GM21390 (cell line): ENCODE measurements at regions not wholly inside any gene's neighbourhood (a gene's known extent, or its start where the extent isn't known, plus 50 kb on each side); places are given as distances from the start of the nearest gene placed in this dataset.

Source experiments
- ATAC-seq: cut with Tn5 transposase; IDR thresholded peaks from one replicate; pipeline ENCODE4 v1.9.1; 2021; ENCODE audit not compliant: unreplicated experiment

DNA sequence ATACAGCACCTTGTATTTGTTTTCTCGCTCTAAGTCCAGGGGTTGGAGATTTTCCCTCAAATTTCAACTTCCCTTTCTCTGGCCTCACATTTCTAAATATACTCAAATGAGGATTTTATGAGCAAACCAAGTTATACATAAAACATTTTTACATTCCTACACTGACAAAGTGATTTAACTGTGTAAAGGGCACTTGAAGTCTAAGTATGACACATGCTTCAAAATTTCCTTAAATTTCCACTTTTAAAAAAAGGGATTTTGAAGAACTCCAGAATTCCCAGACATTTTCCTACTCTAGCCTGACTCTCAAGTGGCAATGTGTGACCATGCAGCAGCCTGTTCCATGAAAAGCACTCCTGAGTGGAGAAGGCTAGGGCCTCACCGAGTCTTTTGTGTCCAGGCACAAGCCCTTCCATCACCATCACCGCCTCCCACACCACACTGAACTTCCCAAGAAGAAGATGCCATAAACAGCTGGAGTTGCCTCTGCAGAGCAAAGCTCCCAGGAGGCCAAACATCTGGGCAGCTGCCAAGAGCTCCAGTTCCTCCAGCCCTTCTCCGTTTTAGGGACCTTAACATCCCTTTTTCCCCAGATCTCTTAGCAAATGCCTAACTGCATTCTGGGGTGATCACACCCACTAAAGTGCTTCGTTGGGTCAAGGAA, 68.9 kb downstream of the NCR2 start:
- ATAC-seq = no peak

DNA sequence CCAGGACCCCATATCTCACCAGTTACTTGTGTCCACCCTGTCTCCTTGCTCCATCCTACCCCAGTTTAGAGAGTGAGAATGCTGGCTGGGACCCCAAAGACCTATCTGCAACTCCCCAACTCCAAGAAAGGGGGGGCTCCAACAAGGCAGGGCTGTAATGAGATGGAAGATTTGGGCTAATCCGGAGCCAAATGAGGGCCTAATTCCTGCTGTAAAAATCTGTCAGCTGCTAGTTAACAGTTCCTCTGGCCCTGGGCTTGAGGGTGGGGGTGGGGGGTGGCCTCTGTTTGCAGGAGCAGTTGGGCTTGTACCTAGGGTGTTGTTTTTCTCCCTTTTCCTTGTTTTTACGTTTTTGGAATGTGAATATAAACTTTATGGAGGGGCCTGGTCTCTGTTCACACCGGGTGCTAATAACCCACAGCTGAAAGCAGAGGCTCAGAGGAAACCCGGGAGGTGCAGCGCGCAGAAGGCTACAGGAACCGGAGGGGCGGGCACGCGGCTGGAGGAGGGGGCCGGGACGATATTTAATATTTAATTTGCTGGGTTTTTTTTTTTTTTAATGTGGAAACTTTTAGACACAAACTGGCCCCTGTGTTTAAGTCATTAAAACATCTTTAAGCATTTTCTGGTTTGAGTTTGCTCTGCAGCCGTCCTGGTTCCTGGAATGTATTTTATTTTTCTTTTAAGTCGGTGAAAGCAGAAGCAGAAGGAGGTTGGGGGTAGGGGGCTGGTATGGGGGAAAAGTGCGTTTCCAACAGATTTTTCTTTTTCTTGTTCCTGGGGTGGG, 70.7 kb downstream of the NCR2 start:
- ATAC-seq = no peak

DNA sequence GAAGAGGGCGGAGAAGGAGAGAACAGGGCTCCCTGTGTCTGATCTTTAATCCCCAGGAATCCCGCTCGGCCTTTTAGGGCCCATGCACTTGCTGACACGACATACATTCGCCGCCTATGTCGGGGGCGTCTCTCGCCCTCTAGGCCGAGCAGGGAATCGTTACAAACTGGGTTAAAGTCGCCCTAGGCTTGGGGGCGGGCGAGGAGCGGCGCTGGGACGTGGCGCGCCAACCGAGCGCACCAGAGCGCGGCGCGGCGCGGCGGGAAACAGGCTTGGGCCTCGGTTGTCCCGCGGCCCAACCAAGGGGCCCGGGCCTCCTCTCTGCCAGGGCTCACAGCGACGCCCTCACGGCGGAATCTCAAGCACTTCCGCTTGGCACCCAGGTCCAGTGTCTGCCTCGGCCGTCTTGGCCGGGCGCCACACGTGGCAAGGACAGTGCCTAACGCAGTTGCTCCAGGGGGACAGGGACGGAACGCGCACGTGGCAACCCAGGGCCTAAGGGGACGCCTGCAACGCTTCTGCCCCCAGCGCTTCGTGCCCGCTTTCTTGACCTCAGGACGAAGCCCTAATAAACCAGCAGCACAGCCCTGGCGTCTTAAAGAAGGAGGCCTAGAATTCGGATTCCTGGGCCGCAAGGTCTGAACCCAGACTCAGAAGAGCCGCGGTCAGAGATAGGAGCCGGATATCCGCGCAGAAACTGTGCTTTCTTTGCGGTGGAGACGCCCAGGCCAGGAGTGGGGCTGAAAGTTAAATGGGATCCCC, 71.5 kb downstream of the NCR2 start:
- ATAC-seq = no peak

DNA sequence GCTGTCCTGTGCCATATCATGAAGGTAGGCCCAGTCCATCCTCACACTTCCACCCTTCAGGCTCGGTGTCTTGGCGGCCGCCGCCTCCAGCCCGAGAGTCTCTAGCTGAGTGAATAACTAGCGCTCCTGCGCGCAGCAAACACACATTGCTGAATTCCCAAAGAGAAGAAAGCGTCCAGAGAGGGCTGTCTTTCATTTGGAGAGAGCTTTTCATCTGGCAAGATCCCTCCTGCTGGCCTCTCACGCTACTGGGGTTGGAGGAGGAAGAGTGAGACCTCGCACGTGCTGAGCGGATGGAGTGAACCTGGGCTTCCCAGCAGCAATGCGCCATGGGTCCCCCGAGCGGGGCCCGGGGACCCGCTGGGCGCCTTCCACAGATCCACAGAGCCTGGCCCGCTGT, 73.2 kb downstream of the NCR2 start:
- no peak for ATAC-seq

DNA sequence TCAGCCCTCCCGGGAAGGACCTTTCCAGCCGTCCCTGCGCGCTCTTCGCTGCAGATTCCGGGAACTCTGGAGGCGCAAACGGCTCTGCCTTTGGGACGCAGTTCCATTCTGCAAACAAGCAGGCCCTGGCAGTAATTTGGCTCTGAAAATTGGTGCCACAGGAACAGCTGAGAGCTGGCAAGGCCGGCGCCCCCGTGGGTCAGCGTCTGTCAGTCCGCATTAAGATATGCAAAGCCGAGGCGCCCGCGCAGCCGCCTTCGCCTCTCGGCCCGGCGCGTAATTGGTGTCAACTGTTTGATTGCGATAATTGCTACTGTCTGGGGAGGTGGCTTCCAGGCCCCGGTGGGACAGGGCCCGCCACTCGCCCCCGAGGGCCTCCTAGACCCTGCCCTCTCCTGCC, 73.6 kb downstream of the NCR2 start:
- no peak for ATAC-seq

DNA sequence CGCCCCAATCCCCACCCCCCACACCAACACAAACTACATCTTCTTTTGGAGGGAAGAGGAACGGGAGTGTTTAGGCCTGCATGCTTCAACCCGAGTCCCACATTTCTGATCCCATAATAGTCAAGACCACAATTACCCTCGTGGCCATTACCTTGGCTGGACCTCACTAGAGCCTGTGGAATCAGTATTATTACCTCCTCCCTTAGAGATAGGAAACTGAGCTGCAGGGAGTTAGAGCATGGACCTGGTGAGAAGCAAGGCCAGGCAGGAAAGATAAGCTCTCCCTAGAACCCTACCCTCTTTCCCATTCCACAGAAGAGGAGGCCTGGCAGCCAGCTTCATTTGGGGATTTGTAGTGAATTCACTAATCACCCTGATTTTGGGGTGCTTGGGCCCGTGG, 74.1 kb downstream of the NCR2 start:
- no peak for ATAC-seq

DNA sequence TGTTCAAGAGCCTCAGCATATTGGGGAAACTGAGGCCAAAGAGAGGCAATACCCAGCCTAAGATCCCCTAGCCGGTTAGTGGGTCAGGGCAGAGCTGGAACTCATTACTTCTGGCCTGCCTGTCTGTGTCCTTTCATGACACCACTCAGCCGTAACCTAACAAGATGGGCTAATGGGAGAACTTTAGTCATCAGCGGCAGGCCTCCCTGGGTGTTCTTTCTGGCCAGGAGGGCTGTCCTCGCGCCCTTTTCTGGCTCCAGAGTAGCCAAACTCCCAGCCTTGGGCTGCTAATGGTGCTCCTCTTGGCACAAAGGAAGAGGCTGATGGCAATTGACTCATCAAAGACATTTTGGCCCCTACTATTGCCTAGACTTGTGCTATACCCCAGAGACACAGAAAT, 76.6 kb downstream of the NCR2 start:
- no peak for ATAC-seq

DNA sequence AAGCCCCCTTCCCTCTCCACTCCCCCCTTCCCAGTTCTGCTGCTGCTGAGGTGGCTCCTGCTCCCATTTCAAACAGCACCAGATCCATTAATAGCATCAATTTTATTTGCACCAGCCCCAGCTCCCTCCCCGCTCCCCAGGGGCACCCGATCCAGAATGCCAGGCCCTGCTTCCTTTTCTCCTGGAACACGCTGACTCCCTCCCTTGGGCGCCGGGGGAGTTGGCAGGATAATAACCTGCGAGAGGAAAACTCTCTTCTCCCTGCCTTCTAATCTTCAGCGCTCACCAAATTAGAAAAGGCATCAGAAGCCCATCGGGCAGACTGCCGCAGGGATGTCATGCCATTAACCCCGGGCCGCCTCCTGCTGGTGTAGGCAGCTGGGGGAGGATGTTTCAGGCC, 77.8 kb downstream of the NCR2 start:
- ATAC-seq = no peak

DNA sequence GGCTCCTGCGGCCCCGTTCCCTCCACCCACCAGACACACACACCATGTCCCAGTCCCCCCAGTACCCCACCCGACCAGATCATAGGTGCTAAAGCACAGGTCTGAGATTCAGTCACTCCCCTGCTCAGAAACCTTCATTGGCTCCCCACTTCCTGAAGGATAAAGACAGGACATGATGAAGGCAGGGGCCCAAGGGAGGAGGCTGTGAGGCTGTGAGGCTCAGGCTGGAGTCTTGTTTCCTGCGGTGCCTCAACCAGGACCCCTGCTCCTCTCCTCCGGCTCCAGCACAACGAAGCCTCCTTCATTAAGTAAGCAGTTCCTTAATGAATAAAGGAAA, 81.1 kb downstream of the NCR2 start:
- no peak for ATAC-seq

DNA sequence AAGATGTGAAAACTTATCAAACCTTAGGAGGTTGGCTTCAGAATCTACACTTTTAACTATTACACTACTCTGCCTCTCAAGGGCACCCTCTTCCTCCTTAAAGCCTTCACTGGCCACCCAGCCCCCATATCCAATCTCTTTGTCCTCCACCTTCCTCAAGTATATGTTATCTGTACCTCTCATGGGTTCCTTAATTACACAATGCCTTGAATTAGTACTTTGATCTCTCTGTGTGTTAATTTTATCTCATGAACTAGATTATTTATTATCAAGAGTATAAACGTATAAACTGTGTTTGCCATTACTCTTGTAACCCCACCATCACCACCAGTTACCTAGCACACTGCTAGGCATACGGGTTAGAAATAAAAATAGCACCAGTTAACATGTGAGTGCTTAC, 83.3 kb downstream of the NCR2 start:
- ATAC-seq = no peak

DNA sequence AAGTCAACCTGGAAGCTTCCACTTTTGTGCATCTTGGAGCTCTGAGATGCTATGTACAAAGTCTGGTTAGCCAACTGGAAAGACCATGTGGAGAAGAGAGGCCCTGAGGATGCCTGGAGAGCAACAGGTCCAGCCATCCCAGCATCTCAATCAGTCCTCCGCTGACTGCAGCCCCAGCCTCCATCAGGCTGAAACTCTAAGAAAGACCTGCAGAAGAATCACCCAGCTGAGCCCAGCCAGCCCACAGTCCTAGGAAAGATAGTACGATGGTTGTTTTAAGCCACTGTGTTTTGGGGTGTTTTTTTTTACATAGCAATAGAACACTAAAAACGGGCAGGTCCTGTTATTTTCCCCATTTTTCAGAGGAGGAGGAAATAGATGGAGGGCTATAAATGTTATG, 84.0 kb downstream of the NCR2 start:
- ATAC-seq = no peak

DNA sequence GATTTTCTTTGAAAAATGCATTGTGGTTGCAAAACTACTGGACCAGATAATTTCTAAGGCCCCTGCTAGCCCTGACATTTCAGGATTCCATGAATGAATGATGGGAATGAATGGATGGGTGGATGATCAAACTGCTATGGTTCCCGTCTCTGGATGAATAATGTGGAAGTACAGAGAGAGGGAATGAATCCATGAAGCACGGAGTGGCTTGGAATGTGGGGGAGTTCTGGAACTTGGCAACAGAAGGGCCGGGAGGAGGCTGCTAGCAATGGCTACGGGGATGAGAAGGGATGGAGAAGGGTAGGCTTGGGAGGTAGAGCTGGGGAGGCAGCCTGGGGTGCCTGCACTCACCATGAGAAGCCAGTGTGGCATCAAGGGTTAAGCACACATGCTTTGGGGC, 84.8 kb downstream of the NCR2 start:
- ATAC-seq = no peak

DNA sequence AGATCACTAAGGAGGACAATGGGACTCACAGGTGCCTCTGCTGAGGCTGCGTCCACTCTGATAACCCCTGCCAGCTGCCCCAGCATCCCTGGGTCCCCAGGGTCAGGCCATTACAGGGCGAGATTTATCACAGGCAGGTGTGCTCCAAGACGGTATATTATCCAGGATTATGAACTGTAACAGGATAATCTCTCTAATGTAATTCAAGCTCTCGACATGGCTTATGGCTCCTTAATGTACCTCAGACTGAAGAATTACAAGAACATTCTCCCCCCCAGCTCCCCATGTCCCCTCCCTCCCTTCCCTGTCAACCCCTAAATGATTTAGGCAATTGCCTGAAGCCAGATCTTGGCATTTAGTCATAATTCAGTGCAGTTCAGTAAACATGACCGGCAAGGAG, 86.8 kb downstream of the NCR2 start:
- no peak for ATAC-seq

DNA sequence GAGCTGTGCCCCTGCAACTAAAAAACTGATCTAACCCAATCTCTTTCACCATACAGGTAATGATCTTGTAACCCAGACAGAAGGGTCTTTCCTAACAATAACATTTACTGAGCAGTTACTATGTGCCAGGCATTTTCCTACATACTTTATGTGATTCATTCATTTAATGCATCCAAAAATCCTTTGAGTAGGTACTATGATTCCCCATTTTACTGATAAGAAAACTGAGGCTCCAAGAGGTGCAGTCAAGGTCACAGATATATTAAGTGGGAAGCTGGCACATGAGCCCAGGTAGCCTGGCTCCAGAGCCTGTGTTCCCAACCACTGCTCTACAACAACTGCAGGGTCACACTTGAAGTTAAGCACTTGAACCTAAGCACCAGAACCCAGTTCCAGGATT, 87.6 kb downstream of the NCR2 start:
- no peak for ATAC-seq

DNA sequence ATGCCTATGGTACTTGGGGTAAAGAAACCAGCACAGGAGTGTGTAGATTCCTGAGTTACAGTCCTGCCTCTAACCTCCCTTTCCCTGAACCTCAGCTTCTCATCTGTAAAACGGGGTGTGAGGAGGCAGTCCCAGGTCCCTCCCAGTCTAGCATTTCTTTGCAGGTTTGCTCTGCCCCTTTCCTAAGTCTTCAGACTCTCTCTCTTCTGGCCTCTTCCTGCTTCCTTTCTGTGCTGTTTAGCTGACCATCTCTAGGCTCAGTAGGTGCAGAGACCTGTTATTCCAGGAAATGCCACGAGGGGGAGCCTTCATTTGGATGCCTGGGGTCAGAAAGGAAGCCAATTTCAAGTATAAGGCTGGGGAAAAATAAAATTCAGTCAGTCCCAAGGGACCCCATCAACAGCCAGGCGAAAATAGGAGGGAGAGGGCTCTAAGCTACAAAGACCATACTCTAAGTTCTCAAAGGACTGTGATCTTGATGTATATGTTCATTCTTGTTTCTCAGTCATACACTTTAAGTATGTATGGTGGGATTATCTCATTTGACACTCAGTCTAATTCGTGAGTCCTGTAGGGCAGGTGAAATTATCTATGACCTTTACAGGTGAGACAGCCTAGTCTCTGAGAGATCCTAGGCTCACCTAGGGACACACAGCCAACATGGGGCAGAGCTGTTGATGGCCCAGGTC, 89.1 kb downstream of the NCR2 start:
- ATAC-seq = no peak

DNA sequence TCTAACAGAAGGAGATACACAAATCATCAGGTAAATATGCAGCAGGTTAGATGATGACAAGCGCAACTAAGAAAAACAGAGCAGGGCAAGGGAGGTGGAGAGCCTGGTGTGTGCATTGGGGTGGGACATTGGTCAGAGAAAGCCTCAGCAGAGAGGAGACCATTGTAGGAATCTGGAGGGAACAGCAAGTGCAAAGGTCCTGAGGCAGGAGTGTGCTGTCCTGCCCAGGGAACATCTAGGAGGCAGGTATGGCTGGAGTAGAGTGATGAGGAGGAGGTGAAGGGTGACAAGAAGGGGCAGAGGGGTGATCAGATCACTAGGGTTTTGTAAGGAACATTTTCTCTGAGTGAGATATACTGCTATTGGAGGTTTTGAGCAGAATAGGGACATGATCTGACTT, 90.1 kb downstream of the NCR2 start:
- no peak for ATAC-seq

DNA sequence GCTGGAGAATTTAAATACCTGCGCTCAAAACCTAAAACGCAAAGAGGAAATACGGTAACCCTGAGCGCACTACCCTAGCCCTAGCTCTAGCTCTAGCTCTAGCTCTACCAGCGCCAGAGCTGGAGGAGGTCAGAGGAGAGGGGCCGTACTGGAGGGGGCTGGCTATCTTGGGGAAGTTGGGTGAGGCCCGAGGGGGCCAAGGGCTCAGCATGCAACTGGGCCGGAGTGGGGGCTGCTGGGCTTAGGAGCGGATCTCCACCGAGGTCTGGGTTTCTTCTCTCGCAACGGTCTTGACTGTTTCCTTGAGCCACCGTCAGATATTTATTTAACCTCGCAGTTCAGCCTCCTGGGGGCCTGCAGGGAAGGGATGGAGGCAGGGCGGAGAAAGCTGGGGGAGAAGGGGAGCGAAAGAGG, 91.0 kb downstream of the NCR2 start:
- no peak for ATAC-seq

DNA sequence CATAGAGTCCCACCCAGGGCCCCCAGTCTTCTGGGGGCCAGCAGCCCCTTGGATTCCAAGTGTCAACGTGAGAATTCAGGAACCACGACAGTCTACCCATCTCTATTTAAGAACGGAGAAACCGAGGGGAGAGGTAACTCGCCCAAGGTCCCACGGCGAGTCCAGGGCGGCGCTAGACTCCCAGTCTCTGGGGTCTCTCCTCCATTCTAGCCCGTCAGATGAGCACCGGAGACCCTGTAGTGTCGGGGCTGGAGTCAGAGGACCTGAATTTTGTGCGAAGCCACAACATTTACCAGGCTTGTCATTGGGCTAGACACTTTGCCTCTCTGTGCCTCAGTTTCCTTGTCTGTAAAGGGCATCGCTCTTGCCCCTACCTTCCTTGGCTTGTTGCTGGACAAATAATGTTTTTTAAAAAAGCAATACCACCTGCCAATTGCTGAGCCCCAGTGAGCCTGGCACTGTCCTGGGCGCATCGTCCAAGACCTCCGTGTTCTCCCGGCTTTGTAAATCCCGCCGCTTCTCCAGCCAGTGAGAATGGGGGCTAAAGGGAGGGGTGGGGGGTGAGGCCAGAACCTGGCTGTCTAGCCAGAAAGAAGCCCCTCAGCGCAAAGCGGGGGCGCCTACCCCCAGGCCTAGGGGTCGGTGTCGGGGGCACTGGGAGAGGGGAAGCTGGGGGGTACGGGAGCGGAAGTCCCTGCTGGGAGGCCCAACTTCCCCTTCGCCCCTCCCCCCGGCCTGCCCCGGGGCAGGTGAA, 91.7 kb downstream of the NCR2 start:
- no peak for ATAC-seq

DNA sequence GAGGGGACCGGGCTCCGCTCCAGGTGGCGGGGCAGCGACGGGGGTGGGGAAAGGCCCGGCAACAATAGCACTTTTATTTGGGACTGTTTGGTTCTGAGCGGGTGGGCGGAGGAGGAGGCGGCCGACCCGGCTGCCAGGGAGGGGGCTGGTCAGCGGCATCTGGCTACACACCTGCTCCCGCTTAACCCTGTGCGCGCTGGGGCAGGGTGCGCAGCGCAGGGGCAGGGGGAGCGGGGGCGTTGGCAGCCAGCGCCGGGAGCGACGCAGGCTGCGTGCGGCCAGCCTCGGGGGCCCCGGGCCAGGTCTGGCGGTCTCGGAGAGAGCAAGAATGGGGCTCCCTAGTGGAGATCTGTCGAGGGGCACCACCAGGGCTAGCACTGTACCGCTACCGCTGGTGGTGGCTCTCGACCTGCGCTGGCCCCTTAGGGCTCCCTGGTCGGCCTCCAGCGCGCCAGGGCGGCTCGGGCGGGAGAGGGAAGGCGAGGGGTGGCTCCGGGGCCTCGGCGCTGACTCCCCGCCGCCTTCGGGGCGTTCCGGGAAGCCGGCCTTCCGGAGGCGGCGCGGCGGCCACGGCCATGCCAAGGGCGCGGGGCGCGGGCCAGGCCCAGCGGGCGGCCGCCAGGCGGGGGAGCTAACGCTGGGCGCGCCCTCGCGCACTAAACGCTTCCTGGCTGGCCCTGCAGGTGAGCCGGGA, 92.4 kb downstream of the NCR2 start:
- no peak for ATAC-seq

DNA sequence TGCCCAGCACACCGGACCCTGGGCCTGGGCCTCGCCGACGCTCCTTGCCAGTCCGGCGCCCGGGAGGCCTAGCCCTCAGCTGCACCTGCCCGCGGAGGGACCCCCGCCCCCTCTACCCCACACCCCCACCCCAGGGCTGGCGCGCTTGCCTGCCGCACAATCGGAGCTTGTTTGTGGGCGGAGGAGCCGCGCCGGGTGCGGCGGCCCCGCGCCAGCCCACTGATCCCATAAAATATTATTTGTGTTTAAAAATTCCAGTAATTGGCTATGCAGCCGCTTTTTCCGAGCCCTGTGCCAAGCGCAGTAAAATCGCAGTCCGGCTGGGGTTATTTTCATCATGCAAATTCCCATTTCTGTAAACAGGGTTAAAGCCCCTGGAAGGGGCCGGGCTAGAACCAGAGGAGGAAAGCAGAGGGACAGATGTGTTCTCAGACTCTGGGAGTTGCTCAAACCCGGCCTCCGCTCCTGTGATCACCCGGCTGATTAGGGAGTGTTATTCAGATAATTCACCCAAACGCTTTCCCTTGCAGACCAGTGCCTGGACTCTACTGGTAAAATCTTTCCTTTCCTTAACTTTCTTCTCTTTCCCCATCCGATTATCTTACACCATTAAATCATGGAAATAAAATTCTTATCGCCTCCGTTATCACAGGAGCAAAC, 93.1 kb downstream of the NCR2 start:
- ATAC-seq = no peak
